Loucy (cell line): ENCODE measurements at regions not wholly inside any gene's neighbourhood (a gene's known extent, or its start where the extent isn't known, plus 50 kb on each side); places are given as distances from the start of the nearest gene placed in this dataset.

Source experiments
- H2AFZ ChIP-seq: fragments of 200-600 bp; sonication (generic); 2 replicates; pipeline ENCODE4 v1.6.0; 2016; ENCODE audit warnings: antibody characterized with exemption, mild to moderate bottlenecking, low read length, moderate library complexity
- H3F3A ChIP-seq: fragments of 200-600 bp; 2 replicates; pipeline ENCODE4 v1.6.0; 2016; ENCODE audit warnings: antibody characterized with exemption, low read depth, mild to moderate bottlenecking
- H3K27me3 ChIP-seq: fragments of 200-600 bp; sonication (generic); 2 replicates; pipeline ENCODE4 v1.6.1; 2014; ENCODE audit warnings: low read length, mild to moderate bottlenecking; ENCODE audit not compliant: insufficient read depth, poor library complexity, severe bottlenecking
- H3K36me3 ChIP-seq: fragments of 200-600 bp; sonication (generic); 2 replicates; pipeline ENCODE4 v1.6.1; 2016; ENCODE audit warnings: low read length; ENCODE audit not compliant: insufficient read depth
- H3K4me1 ChIP-seq: fragments of 200-600 bp; sonication (generic); 2 replicates; pipeline ENCODE4 v1.5.1; 2014; ENCODE audit warnings: low read length, mild to moderate bottlenecking; ENCODE audit not compliant: insufficient read depth, poor library complexity, severe bottlenecking
- H3K4me2 ChIP-seq: fragments of 200-600 bp; sonication (generic); 2 replicates; pipeline ENCODE4 v1.6.0; 2014; ENCODE audit warnings: antibody characterized with exemption, low read length, low read depth, mild to moderate bottlenecking; ENCODE audit not compliant: poor library complexity, severe bottlenecking
- H3K4me3 ChIP-seq: fragments of 200-600 bp; sonication (generic); 2 replicates; pipeline ENCODE4 v1.5.1; 2014; ENCODE audit warnings: low read length, mild to moderate bottlenecking, mixed read lengths; ENCODE audit not compliant: poor library complexity, severe bottlenecking
- H3K79me2 ChIP-seq: fragments of 200-600 bp; sonication (generic); 2 replicates; pipeline ENCODE4 v1.6.1; 2014; ENCODE audit warnings: low read length; ENCODE audit not compliant: insufficient read depth
- H3K9ac ChIP-seq: fragments of 200-600 bp; sonication (generic); 2 replicates; pipeline ENCODE4 v1.6.0; 2014; ENCODE audit warnings: mild to moderate bottlenecking, low read depth, low read length, moderate library complexity; ENCODE audit not compliant: poor library complexity, severe bottlenecking
- H3K9me2 ChIP-seq: fragments of 200-600 bp; sonication (generic); replicated peaks from 2 replicates; pipeline ENCODE4 v1.6.1; 2016; ENCODE audit warnings: low read depth, low read length, mixed read lengths
- H3K9me3 ChIP-seq: fragments of 200-600 bp; sonication (generic); 2 replicates; pipeline ENCODE4 v1.6.1; 2014; ENCODE audit warnings: mild to moderate bottlenecking, antibody characterized with exemption, low read length, low read depth; ENCODE audit not compliant: insufficient read depth
- H4K20me1 ChIP-seq: fragments of 200-600 bp; sonication (generic); 2 replicates; pipeline ENCODE4 v1.6.0; 2014; ENCODE audit warnings: antibody characterized with exemption, low read length, mild to moderate bottlenecking; ENCODE audit not compliant: insufficient read depth, poor library complexity, severe bottlenecking
- EZH2phosphoT487 ChIP-seq: fragments of 200-600 bp; IDR thresholded peaks from 2 replicates; pipeline ENCODE4 v1.6.1; 2018; ENCODE audit warnings: antibody characterized with exemption, mild to moderate bottlenecking, moderate library complexity, borderline replicate concordance
- TF ChIP-seq, protein P1 (sequence below): fragments of 200-600 bp; sonication (generic); conservative IDR thresholded peaks from 2 replicates; pipeline ENCODE4 v1.5.1; 2014; ENCODE audit warnings: mild to moderate bottlenecking, antibody characterized with exemption, low read length

DNA sequence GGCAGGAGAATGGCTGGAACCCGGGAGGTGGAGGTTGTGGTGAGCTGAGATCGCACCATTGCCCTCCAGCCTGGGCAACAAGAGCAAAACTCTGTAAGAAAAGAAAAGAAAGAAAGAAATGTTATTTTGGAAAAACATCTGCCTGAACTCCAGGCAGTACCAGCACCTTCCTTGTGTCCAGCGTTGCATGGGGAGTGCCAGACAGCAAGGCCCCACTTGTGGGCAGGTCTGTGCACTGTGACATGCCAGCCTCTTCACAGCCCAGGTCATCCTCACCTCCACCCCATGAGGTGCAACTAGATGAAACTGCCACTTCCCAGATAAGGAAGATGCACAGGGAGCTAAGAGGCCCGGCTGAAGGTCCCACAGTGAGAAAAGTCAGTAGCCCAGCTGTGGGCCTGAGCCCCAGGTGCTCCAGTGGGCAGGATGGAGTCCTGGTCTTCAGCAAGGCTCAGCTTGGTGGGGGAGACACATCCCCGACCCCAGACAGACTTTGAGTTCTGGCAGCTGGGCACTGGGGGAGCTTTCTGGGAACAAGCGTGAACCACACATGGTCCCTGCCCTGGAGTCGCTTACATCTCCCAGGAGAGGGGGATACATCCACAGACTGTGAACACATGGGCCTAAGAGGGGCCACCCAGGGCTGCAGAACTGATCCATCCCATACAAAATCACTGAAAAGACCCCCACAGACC is 146.9 kb upstream of the IER5L start:
- H3F3A ChIP-seq, result no peaks in the 10 kb centered on the region
- TF ChIP-seq EZH2phosphoT487, result no peak
- TF ChIP-seq, protein P1, sequence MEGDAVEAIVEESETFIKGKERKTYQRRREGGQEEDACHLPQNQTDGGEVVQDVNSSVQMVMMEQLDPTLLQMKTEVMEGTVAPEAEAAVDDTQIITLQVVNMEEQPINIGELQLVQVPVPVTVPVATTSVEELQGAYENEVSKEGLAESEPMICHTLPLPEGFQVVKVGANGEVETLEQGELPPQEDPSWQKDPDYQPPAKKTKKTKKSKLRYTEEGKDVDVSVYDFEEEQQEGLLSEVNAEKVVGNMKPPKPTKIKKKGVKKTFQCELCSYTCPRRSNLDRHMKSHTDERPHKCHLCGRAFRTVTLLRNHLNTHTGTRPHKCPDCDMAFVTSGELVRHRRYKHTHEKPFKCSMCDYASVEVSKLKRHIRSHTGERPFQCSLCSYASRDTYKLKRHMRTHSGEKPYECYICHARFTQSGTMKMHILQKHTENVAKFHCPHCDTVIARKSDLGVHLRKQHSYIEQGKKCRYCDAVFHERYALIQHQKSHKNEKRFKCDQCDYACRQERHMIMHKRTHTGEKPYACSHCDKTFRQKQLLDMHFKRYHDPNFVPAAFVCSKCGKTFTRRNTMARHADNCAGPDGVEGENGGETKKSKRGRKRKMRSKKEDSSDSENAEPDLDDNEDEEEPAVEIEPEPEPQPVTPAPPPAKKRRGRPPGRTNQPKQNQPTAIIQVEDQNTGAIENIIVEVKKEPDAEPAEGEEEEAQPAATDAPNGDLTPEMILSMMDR, result no peak
- H3K4me3 ChIP-seq, result no peak overlapping the region
- H3K27me3 ChIP-seq, result no peaks in the 10 kb centered on the region
- H3K36me3 ChIP-seq, result no peaks in the 10 kb centered on the region
- no peaks in the 10 kb centered on the region for H3K9me3 ChIP-seq
- peaks cover 18% of the 10 kb centered on the region for H3K4me1 ChIP-seq
- H3K79me2 ChIP-seq, result no peaks in the 10 kb centered on the region
- no peak overlapping the region for H3K4me2 ChIP-seq
- H3K9me2 ChIP-seq, result no peaks in the 10 kb centered on the region
- H4K20me1 ChIP-seq, result no peaks in the 10 kb centered on the region
- no peak overlapping the region for H2AFZ ChIP-seq
- no peak overlapping the region for H3K9ac ChIP-seq

DNA sequence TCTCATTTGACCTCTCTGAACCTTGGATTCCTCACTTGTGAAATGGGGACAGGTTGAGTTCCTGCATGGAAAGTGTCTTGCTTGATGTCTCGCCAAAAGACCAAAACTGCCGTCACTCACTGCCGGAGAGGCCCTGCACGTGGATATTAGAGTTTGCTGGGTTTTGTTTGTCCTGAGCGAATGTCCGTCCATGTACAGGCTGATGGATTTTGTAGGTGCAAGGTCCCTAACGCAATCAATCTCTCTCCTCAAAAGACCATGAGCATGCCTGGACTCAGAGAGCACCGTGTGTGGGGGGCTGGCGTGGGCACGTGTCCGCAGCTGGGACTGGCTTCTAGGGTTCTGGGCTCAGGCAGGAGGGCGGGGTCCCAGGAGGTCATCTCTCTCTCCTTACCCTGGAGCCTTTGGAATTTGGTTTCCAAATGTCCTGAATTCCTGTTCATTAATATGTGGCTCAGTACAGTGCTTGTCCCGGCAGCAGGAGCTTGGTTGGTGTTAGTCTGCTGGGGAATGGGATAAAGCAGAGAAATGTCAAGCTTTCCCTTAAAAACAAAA is 146.0 kb upstream of the IER5L start:
- Histone ChIP-seq H2AFZ (no peak overlapping the region), H3K9me3 (no peaks in the 10 kb centered on the region), H3K36me3 (no peaks in the 10 kb centered on the region), H3K27me3 (no peaks in the 10 kb centered on the region), H3K4me2 (no peak overlapping the region), H3K9ac (no peak overlapping the region), H3K4me1 (peaks cover 21% of the 10 kb centered on the region), H3K79me2 (no peaks in the 10 kb centered on the region), H3F3A (no peaks in the 10 kb centered on the region), H3K9me2 (no peaks in the 10 kb centered on the region), H4K20me1 (no peaks in the 10 kb centered on the region), H3K4me3 (no peak overlapping the region)
- TF ChIP-seq, protein P1, result no peak
- TF ChIP-seq EZH2phosphoT487, result no peak

DNA sequence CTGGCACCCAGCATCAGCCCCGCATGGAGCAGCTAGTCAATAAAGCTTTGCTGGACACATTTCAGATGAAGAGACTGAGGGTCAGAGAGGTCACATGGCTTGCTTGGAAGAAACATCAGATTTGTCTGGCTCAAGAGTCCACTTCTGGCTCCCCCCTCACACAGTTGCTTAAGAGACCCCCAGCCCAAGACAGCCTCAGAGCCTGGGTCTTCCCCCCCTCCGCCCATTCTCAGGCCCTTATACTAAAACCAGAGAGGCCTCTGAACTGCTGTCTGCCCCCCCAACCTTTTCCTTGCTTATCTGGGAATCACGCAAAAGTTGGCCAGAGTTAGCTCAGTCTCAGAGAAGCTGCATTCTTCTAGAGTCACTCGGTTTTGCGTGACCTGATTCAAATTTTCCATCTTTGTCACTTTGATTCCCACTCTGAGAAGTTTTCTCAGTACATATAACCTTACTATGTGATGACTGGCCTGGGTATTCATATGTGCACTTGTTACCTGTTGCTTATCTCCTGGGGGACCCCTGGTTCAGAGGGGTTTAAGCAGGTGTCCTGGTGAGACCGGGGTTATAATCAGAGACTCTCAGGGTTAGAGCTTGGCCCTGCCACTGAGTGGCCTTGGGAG is 145.4 kb upstream of the IER5L start:
- Histone ChIP-seq H3K9ac (no peak overlapping the region), H3K4me1 (peaks cover 21% of the 10 kb centered on the region), H3K4me3 (no peak overlapping the region)

More for the DNA sequence above, 145.4 kb upstream of the IER5L start:
- H3K9me3 ChIP-seq, result no peaks in the 10 kb centered on the region
- H3K27me3 ChIP-seq, result no peaks in the 10 kb centered on the region
- no peaks in the 10 kb centered on the region for H4K20me1 ChIP-seq
- no peak overlapping the region for H2AFZ ChIP-seq
- no peaks in the 10 kb centered on the region for H3K79me2 ChIP-seq
- TF ChIP-seq EZH2phosphoT487, result no peak
- no peaks in the 10 kb centered on the region for H3F3A ChIP-seq
- H3K4me2 ChIP-seq, result no peak overlapping the region
- no peaks in the 10 kb centered on the region for H3K36me3 ChIP-seq
- no peaks in the 10 kb centered on the region for H3K9me2 ChIP-seq
